HCT116 (cell line): ENCODE measurements at regions not wholly inside any gene's neighbourhood (a gene's known extent, or its start where the extent isn't known, plus 50 kb on each side); places are given as distances from the start of the nearest gene placed in this dataset.
"Not testable (repeated sequence)": the region's sequence is repeated elsewhere in the genome, so short reads cannot be mapped to it uniquely, and the experiment has no call there.

Experiments
- ATAC-seq: fragments of 200-7000 bp; cut with Tn5 transposase; 2 replicates; pipeline ENCODE4 v1.9.1; 2020; ENCODE audit warnings: mild to moderate bottlenecking, moderate library complexity
- BruUV-seq: library from RNA; stranded (reverse); fragments of 400-500 nt; replicated peaks from 2 replicates; lab custom pipeline; 2021; lab: Mats Ljungman, UMichigan
- CTCF ChIA-PET: fragments of 300-600 bp; sonication (Branson Sonifier 250); formaldehyde crosslinking; loops from one replicate; lab custom pipeline; 2021; ENCODE audit warnings: antibody characterized with exemption; lab: Charles Lee
- POLR2A ChIA-PET: fragments of 300-600, 350-600 bp; sonication (Branson Sonifier 250); formaldehyde crosslinking; loops from one replicate; lab custom pipeline; 2021; ENCODE audit warnings: antibody characterized with exemption; lab: Charles Lee
- RAD21 ChIA-PET, 2 experiments: fragments of 300-600 bp; sonication (Branson Sonifier 250); formaldehyde crosslinking; loops; one replicate each; lab custom pipeline; 2023; ENCODE audit warnings: low total read pairs in 2 of 2; ENCODE audit not compliant: uncharacterized antibody in 2 of 2, unreplicated experiment in 2 of 2, low non-redundant PET in 1 of 2; lab: Charles Lee
- DNase-seq: peaks from one replicate; pipeline ENCODE4 v3.0.0-alpha.2; 2010; ENCODE audit warnings: low read depth, low spot score
- H2AFZ ChIP-seq: fragments of 200-600 bp; shearing (Covaris generic), sonication (generic); 2 replicates; pipeline ENCODE4 v1.6.1; 2017; ENCODE audit warnings: low read depth, mixed run types, mixed read lengths, antibody characterized with exemption, low read length; ENCODE audit not compliant: poor library complexity, severe bottlenecking
- H3K27ac ChIP-seq: 2 replicates; pipeline ENCODE4 v1.5.1; 2012; ENCODE audit warnings: low read depth, low read length
- H3K27me3 ChIP-seq: fragments of 200-600 bp; sonication (generic); 2 replicates; pipeline ENCODE4 v1.6.1; 2016; ENCODE audit warnings: mixed run types, low read length, mixed read lengths; ENCODE audit not compliant: insufficient read depth
- H3K36me3 ChIP-seq, 2 experiments: fragments of 200-500 bp in 1 of 2; fragments of 200-600 bp in 1 of 2; sonication (Bioruptor generic) in 1 of 2; sonication (generic) in 1 of 2; 2 replicates each; pipeline versions ENCODE4 v1.5.1 to v1.6.1; 2014 to 2016; ENCODE audit warnings: low read length in 2 of 2, inconsistent platforms in 1 of 2, mixed read lengths in 1 of 2, mixed run types in 1 of 2; ENCODE audit not compliant: insufficient read depth in 2 of 2, control insufficient read depth in 1 of 2
- H3K4me1 ChIP-seq, 2 experiments: fragments of 200-600 bp in 1 of 2; sonication (generic) in 1 of 2; 2 replicates each; pipeline versions ENCODE4 v1.5.1 to v1.6.1; 2012 to 2017; ENCODE audit warnings: low read length in 2 of 2, inconsistent platforms in 1 of 2, mild to moderate bottlenecking in 1 of 2, mixed read lengths in 1 of 2, mixed run types in 1 of 2, moderate library complexity in 1 of 2; ENCODE audit not compliant: insufficient read depth in 2 of 2, control insufficient read depth in 1 of 2
- H3K4me2 ChIP-seq: fragments of 200-600 bp; sonication (generic); 2 replicates; pipeline ENCODE4 v1.6.1; 2017; ENCODE audit warnings: mixed run types, low read length, mixed read lengths
- H3K4me3 ChIP-seq, 2 experiments: fragments of 200-600 bp in 1 of 2; sonication (generic) in 1 of 2; replicated peaks in 1 of 2; 2 replicates each; pipeline ENCODE4 v1.5.1; 2011 to 2016; ENCODE audit warnings: low read length in 2 of 2, control low read depth in 1 of 2, low read depth in 1 of 2, mild to moderate bottlenecking in 1 of 2, mixed read lengths in 1 of 2, mixed run types in 1 of 2
- H3K79me2 ChIP-seq: fragments of 200-600 bp; sonication (generic); 2 replicates; pipeline ENCODE4 v1.6.1; 2017; ENCODE audit warnings: mild to moderate bottlenecking, mixed run types, low read length, moderate library complexity, mixed read lengths; ENCODE audit not compliant: insufficient read depth
- H3K9ac ChIP-seq: fragments of 200-600 bp; sonication (generic); 2 replicates; pipeline ENCODE4 v1.6.1; 2016; ENCODE audit warnings: low read length, mixed read lengths
- H3K9me2 ChIP-seq: fragments of 200-600 bp; sonication (generic), shearing (Covaris generic); 2 replicates; pipeline ENCODE4 v1.6.1; 2017; ENCODE audit warnings: mixed run types, mild to moderate bottlenecking, moderate library complexity; ENCODE audit not compliant: insufficient read depth
- H3K9me3 ChIP-seq, 2 experiments: fragments of 200-500 bp in 1 of 2; fragments of 200-600 bp in 1 of 2; sonication (Bioruptor generic) in 1 of 2; sonication (generic) in 1 of 2; 2 replicates each; pipeline ENCODE4 v1.6.1; 2014 to 2017; ENCODE audit warnings: low read length in 2 of 2, mixed read lengths in 2 of 2, inconsistent platforms in 1 of 2, low read depth in 1 of 2, mild to moderate bottlenecking in 1 of 2, mixed run types in 1 of 2, moderate library complexity in 1 of 2; ENCODE audit not compliant: control insufficient read depth in 1 of 2, insufficient read depth in 1 of 2
- H4K20me1 ChIP-seq: fragments of 200-600 bp; sonication (generic), shearing (Covaris generic); 2 replicates; pipeline ENCODE4 v1.6.1; 2017; ENCODE audit warnings: mixed run types, mild to moderate bottlenecking, moderate library complexity; ENCODE audit not compliant: insufficient read depth
- EGR1 ChIP-seq: IDR thresholded peaks from 2 replicates; pipeline ENCODE4 v1.6.1; 2012; ENCODE audit warnings: low read depth
- EZH2 ChIP-seq: fragments of 200-600 bp; sonication (generic); IDR thresholded peaks from 2 replicates; pipeline ENCODE4 v1.6.1; 2017; ENCODE audit warnings: antibody characterized with exemption, mixed run types
- FOSL1 ChIP-seq: IDR thresholded peaks from 2 replicates; pipeline ENCODE4 v1.6.1; 2012; ENCODE audit warnings: low read depth
- POLR2AphosphoS5 ChIP-seq: IDR thresholded peaks from 2 replicates; pipeline ENCODE4 v1.6.1; 2011; ENCODE audit warnings: mild to moderate bottlenecking, low read depth, low read length, moderate library complexity
- SP1 ChIP-seq: IDR thresholded peaks from 2 replicates; pipeline ENCODE4 v1.6.1; 2012; ENCODE audit warnings: low read depth
- TCF7L2 ChIP-seq: IDR thresholded peaks from 2 replicates; pipeline ENCODE4 v1.7.0; 2011; ENCODE audit warnings: borderline replicate concordance, inconsistent platforms; ENCODE audit not compliant: insufficient read depth, insufficient read length; ENCODE audit errors: extremely low read depth
- ZFX ChIP-seq: fragments of 450-650 bp; IDR thresholded peaks from 2 replicates; pipeline ENCODE4 v1.6.1; 2017
- intact Hi-C: fragments of 100-400 bp; cut with micrococcal nuclease; formaldehyde crosslinking; loops from 2 replicates; pipeline ENCODE4 v1.10.0; 2022
- TF ChIP-seq, protein P1 (sequence below), 3 experiments: fragments of 200-600 bp in 1 of 3; sonication (generic) in 1 of 3; IDR thresholded peaks in 2 of 3; conservative IDR thresholded peaks in 1 of 3; 2 replicates each; pipeline ENCODE4 v1.5.1; 2012 to 2017; ENCODE audit warnings: low read depth in 2 of 3, low read length in 2 of 3, antibody characterized with exemption in 1 of 3, borderline replicate concordance in 1 of 3, control low read depth in 1 of 3, mild to moderate bottlenecking in 1 of 3, mixed read lengths in 1 of 3, mixed run types in 1 of 3, moderate library complexity in 1 of 3; ENCODE audit not compliant: insufficient read depth in 1 of 3
- TF ChIP-seq, protein P2 (sequence below): IDR thresholded peaks from 2 replicates; pipeline ENCODE4 v1.6.1; 2012
- TF ChIP-seq, protein P3 (sequence below): IDR thresholded peaks from 2 replicates; pipeline ENCODE4 v1.6.1; 2011; ENCODE audit warnings: mild to moderate bottlenecking, low read length, moderate library complexity; ENCODE audit not compliant: insufficient replicate concordance; ENCODE audit errors: extremely low read depth

DNA sequence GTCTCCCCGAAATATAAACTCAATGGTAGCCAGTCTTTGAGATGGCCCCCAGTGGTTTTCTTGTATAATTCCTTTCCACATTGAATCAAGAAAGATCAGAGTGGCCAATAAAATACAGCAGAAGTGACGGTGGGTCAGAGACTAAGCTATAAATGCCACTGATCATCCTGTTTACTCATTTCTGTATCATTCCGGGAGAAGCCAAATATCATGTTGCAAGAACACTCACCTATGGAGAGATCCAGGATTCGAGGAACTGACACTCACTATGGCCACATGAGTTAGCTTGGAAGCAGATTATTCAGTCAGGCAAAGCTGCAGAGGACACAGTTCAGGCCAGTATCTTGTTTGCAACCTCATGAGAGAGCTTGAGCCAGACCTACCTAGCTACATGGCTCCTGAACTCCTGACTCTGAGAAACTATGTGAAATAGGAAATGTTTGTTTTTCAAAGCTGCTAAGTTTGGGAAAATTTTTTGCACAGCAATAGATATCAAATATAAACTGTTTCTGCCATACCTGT is 132.4 kb upstream of the ADGRF1 start:
- BruUV-seq = no TSS peak
- ATAC-seq = no peak
- H2AFZ ChIP-seq = no peak overlapping the region
- H3K27me3 ChIP-seq = no peaks in the 10 kb centered on the region
- no peak overlapping the region for H3K4me3 ChIP-seq
- CTCF ChIA-PET = no interaction called here
- no peak for DNase-seq
- RAD21 ChIA-PET = no interaction called here
- H3K4me2 ChIP-seq = no peak overlapping the region
- H3K36me3 ChIP-seq = no peaks in the 10 kb centered on the region
- POLR2A ChIA-PET = no interaction called here
- no peaks in the 10 kb centered on the region for H3K79me2 ChIP-seq
- no peak overlapping the region for H3K27ac ChIP-seq
- H3K9ac ChIP-seq = no peak overlapping the region
- H4K20me1 ChIP-seq = no peaks in the 10 kb centered on the region
- H3K9me3 ChIP-seq = no peaks in the 10 kb centered on the region
- intact Hi-C loops = no loop called here
- no peaks in the 10 kb centered on the region for H3K9me2 ChIP-seq
- peaks cover 0 to 4% of the 10 kb centered on the region in 2 experiments; a peak in 1 of 4 replicates for H3K4me1 ChIP-seq
- TF ChIP-seq EZH2 (no peak), POLR2AphosphoS5 (no peak), TCF7L2 (no peak), ZFX (no peak), SP1 (no peak), FOSL1 (no peak), EGR1 (no peak)
- TF ChIP-seq, protein P1, sequence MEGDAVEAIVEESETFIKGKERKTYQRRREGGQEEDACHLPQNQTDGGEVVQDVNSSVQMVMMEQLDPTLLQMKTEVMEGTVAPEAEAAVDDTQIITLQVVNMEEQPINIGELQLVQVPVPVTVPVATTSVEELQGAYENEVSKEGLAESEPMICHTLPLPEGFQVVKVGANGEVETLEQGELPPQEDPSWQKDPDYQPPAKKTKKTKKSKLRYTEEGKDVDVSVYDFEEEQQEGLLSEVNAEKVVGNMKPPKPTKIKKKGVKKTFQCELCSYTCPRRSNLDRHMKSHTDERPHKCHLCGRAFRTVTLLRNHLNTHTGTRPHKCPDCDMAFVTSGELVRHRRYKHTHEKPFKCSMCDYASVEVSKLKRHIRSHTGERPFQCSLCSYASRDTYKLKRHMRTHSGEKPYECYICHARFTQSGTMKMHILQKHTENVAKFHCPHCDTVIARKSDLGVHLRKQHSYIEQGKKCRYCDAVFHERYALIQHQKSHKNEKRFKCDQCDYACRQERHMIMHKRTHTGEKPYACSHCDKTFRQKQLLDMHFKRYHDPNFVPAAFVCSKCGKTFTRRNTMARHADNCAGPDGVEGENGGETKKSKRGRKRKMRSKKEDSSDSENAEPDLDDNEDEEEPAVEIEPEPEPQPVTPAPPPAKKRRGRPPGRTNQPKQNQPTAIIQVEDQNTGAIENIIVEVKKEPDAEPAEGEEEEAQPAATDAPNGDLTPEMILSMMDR (IDR thresholded peaks at IDR 0.05 in 2 of 3, conservative IDR thresholded peaks at IDR 0.05 in 1 of 3; ENCODE audit: borderline replicate concordance in 1 of 3, insufficient read depth in 1 of 3, low read depth in 2 of 3, low read length in 2 of 3) = no peak
- TF ChIP-seq, protein P2, sequence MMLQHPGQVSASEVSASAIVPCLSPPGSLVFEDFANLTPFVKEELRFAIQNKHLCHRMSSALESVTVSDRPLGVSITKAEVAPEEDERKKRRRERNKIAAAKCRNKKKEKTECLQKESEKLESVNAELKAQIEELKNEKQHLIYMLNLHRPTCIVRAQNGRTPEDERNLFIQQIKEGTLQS = no peak
- TF ChIP-seq, protein P3, sequence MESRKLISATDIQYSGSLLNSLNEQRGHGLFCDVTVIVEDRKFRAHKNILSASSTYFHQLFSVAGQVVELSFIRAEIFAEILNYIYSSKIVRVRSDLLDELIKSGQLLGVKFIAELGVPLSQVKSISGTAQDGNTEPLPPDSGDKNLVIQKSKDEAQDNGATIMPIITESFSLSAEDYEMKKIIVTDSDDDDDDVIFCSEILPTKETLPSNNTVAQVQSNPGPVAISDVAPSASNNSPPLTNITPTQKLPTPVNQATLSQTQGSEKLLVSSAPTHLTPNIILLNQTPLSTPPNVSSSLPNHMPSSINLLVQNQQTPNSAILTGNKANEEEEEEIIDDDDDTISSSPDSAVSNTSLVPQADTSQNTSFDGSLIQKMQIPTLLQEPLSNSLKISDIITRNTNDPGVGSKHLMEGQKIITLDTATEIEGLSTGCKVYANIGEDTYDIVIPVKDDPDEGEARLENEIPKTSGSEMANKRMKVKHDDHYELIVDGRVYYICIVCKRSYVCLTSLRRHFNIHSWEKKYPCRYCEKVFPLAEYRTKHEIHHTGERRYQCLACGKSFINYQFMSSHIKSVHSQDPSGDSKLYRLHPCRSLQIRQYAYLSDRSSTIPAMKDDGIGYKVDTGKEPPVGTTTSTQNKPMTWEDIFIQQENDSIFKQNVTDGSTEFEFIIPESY = no peak

DNA sequence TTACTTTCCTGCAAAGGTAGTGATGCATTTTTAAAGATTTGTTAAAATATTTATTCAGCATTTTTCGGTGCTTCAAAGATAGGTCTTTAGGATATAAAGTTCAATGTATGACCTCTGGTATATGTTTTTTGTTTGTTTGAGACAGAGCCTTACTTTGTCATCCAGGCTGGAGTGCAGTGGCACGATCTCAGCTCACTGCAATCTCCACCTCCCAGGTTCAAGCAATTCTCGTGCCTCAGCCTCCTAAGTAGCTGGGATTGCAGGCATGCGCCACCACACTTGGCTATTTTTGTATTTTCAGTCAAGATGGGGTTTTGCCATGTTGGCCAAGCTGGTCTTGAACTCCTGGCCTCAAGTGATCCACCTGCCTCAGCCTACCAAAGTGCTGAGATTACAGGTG is 131.9 kb upstream of the ADGRF1 start:
- H3K27ac ChIP-seq, H4K20me1 ChIP-seq, H3K4me1 ChIP-seq, H3K27me3 ChIP-seq, H2AFZ ChIP-seq, ATAC-seq, RAD21 ChIA-PET, H3K9ac ChIP-seq, H3K4me3 ChIP-seq, H3K9me2 ChIP-seq, intact Hi-C loops, DNase-seq, H3K4me2 ChIP-seq, H3K36me3 ChIP-seq, H3K79me2 ChIP-seq, CTCF ChIA-PET, POLR2A ChIA-PET, H3K9me3 ChIP-seq, BruUV-seq: not testable (repeated sequence)

DNA sequence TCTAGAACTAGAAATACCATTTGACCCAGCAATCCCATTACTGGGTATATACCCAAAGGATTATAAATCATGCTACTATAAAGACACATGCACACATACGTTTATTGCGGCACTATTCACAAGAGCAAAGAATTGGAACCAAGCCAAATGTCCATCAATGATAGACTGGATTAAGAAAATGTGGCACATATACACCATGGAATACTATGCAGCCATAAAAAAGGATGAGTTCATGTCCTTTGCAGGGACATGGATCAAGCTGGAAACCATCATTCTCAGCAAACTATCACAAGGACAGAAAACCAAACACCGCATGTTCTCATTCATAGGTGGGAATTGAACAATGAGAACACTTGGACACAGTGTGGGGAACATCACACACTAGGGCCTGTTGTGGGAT is 131.0 kb upstream of the ADGRF1 start:
- H3K27ac ChIP-seq, H3K4me3 ChIP-seq, RAD21 ChIA-PET, intact Hi-C loops, H3K36me3 ChIP-seq, H3K9me2 ChIP-seq, H3K79me2 ChIP-seq, POLR2A ChIA-PET, H2AFZ ChIP-seq, ATAC-seq, H3K27me3 ChIP-seq, H4K20me1 ChIP-seq, H3K4me2 ChIP-seq, H3K9me3 ChIP-seq, BruUV-seq, DNase-seq, CTCF ChIA-PET, H3K9ac ChIP-seq: not testable (repeated sequence)
- H3K4me1 ChIP-seq = peaks cover 6 to 16% of the 10 kb centered on the region in 2 experiments
